GM19468 (cell line): ENCODE measurements at regions not wholly inside any gene's neighbourhood (a gene's known extent, or its start where the extent isn't known, plus 50 kb on each side); places are given as distances from the start of the nearest gene placed in this dataset.

ENCODE experiments used
- ATAC-seq: cut with Tn5 transposase; IDR thresholded peaks from one replicate; pipeline ENCODE4 v1.9.1; 2021; ENCODE audit warnings: mild to moderate bottlenecking, moderate library complexity, moderate number of reproducible peaks; ENCODE audit not compliant: unreplicated experiment; ENCODE audit errors: extremely low read depth

- ATAC-seq = no peak
Measured at GRCh38 chr22:48478124-48478523, 1349.5 kb downstream of the BRD1 start.

- no peak for ATAC-seq
Measured at GRCh38 chr22:48477031-48477721, 1350.5 kb downstream of the BRD1 start.

- no peak for ATAC-seq
Measured at GRCh38 chr22:48476577-48476976, 1351.1 kb downstream of the BRD1 start.

- ATAC-seq = no peak
Measured at GRCh38 chr22:48475661-48476345, 1351.9 kb downstream of the BRD1 start.

GRCh38 chr22:48474881-48475280, 1352.8 kb downstream of the BRD1 start:
- ATAC-seq = no peak

- ATAC-seq = no peak
Measured at GRCh38 chr22:48473202-48473601, 1354.5 kb downstream of the BRD1 start.

GRCh38 chr22:48464246-48464645, 1363.4 kb downstream of the BRD1 start:
- ATAC-seq = no peak

GRCh38 chr22:48459859-48460823, 1367.5 kb downstream of the BRD1 start:
- no peak for ATAC-seq

GRCh38 chr22:48459259-48459658, 1368.4 kb downstream of the BRD1 start:
- ATAC-seq = no peak

GRCh38 chr22:48456449-48456848, 1371.2 kb downstream of the BRD1 start:
- ATAC-seq = no peak

GRCh38 chr22:48453751-48454485, 1373.8 kb downstream of the BRD1 start:
- ATAC-seq = no peak

- ATAC-seq = no peak
Measured at GRCh38 chr22:48453171-48453570, 1374.5 kb downstream of the BRD1 start.

GRCh38 chr22:48452766-48453165, 1374.9 kb downstream of the BRD1 start:
- no peak for ATAC-seq

- ATAC-seq = no peak
Measured at GRCh38 chr22:48451891-48452290, 1375.8 kb downstream of the BRD1 start.

- no peak for ATAC-seq
Measured at GRCh38 chr22:48450188-48450825, 1377.4 kb downstream of the BRD1 start.

- no peak for ATAC-seq
Measured at GRCh38 chr22:48449466-48450187, 1378.0 kb downstream of the BRD1 start.

- no peak for ATAC-seq
Measured at GRCh38 chr22:48448821-48449220, 1378.9 kb downstream of the BRD1 start.

- ATAC-seq = no peak
Measured at GRCh38 chr22:48445113-48445827, 1382.4 kb downstream of the BRD1 start.
